PC-9 (cell line): ENCODE measurements at regions not wholly inside any gene's neighbourhood (a gene's known extent, or its start where the extent isn't known, plus 50 kb on each side); places are given as distances from the start of the nearest gene placed in this dataset.

Experiments used
- BruUV-seq: library from RNA; stranded (reverse); fragments of 400-500 nt; replicated peaks from 2 replicates; lab custom pipeline; 2021; lab: Mats Ljungman, UMichigan
- CTCF ChIA-PET: fragments of 300-600 bp; sonication (Branson Sonifier 250); formaldehyde crosslinking; loops from one replicate; lab custom pipeline; 2022; ENCODE audit warnings: antibody characterized with exemption; lab: Charles Lee
- POLR2A ChIA-PET: fragments of 300-600 bp; sonication (Branson Sonifier 250); formaldehyde crosslinking; loops from one replicate; lab custom pipeline; 2022; ENCODE audit warnings: antibody characterized with exemption; ENCODE audit not compliant: unreplicated experiment; lab: Charles Lee
- DNase-seq, 2 experiments: peaks; one replicate each; pipeline versions ENCODE4 v3.0.0 to v3.0.0-alpha.2; 2015 to 2022; ENCODE audit warnings: mixed read lengths in 1 of 2
- H2AFZ ChIP-seq: fragments of 200-600 bp; sonication (generic); 2 replicates; pipeline ENCODE4 v1.8.1; 2017; ENCODE audit warnings: antibody characterized with exemption
- H3F3A ChIP-seq: fragments of 200-600 bp; sonication (generic); 2 replicates; pipeline ENCODE4 v1.8.1; 2017; ENCODE audit warnings: antibody characterized with exemption, mild to moderate bottlenecking, low read depth; ENCODE audit not compliant: insufficient read depth
- H3K27ac ChIP-seq: fragments of 200-600 bp; sonication (generic); 2 replicates; pipeline ENCODE4 v1.6.1; 2016; ENCODE audit warnings: mixed run types
- H3K27me3 ChIP-seq: fragments of 200-600 bp; sonication (generic); 2 replicates; pipeline ENCODE4 v1.6.1; 2016; ENCODE audit warnings: low read depth, mixed run types; ENCODE audit not compliant: insufficient read depth
- H3K36me3 ChIP-seq: fragments of 200-600 bp; sonication (generic); 2 replicates; pipeline ENCODE4 v1.6.1; 2016; ENCODE audit warnings: low read depth, mixed run types
- H3K4me1 ChIP-seq: fragments of 200-600 bp; sonication (generic); replicated peaks from 2 replicates; pipeline ENCODE4 v1.6.1; 2016; ENCODE audit warnings: mixed run types; ENCODE audit not compliant: insufficient read depth
- H3K4me2 ChIP-seq: fragments of 200-600 bp; sonication (generic); 2 replicates; pipeline ENCODE4 v1.6.1; 2017; ENCODE audit warnings: mixed run types
- H3K4me3 ChIP-seq: fragments of 200-600 bp; sonication (generic); 2 replicates; pipeline ENCODE4 v1.6.1; 2016; ENCODE audit warnings: mixed run types
- H3K79me2 ChIP-seq: fragments of 200-600 bp; sonication (generic); 2 replicates; pipeline ENCODE4 v1.6.1; 2017; ENCODE audit warnings: low read depth, mixed run types
- H3K9me2 ChIP-seq: fragments of 200-600 bp; sonication (generic); 2 replicates; pipeline ENCODE4 v1.8.1; 2017; ENCODE audit warnings: mild to moderate bottlenecking; ENCODE audit not compliant: insufficient read depth
- H3K9me3 ChIP-seq: fragments of 200-600 bp; sonication (generic); 2 replicates; pipeline ENCODE4 v1.8.1; 2016; ENCODE audit warnings: low read depth; ENCODE audit not compliant: insufficient read depth
- H4K20me1 ChIP-seq: fragments of 200-600 bp; sonication (generic); 2 replicates; pipeline ENCODE4 v1.8.1; 2017; ENCODE audit not compliant: insufficient read depth
- CTCF ChIP-seq: fragments of 200-600 bp; sonication (generic); conservative IDR thresholded peaks from 2 replicates; pipeline ENCODE4 v1.6.1; 2017; ENCODE audit warnings: mixed run types, antibody characterized with exemption, mild to moderate bottlenecking, moderate library complexity
- EZH2 ChIP-seq: fragments of 200-600 bp; sonication (generic); IDR thresholded peaks from 2 replicates; pipeline ENCODE4 v1.8.0; 2017; ENCODE audit warnings: antibody characterized with exemption, low read depth
- intact Hi-C: fragments of 100-400 bp; cut with micrococcal nuclease; formaldehyde crosslinking; loops from one replicate; pipeline ENCODE4 v1.10.0; 2022; ENCODE audit not compliant: unreplicated experiment

GRCh38 chr3:167928381-167928780 lies 167.3 kb downstream of the GOLIM4 start:
- BruUV-seq, result no TSS peak
- CTCF ChIA-PET, result no interaction called here
- Histone ChIP-seq H2AFZ (no peak overlapping the region), H3K36me3 (no peaks in the 10 kb centered on the region), H3K4me3 (no peak overlapping the region), H3K9me3 (no peaks in the 10 kb centered on the region), H3F3A (no peaks in the 10 kb centered on the region), H3K27me3 (no peaks in the 10 kb centered on the region), H3K27ac (no peak overlapping the region), H3K79me2 (no peaks in the 10 kb centered on the region), H3K9me2 (no peaks in the 10 kb centered on the region), H4K20me1 (no peaks in the 10 kb centered on the region), H3K4me2 (no peak overlapping the region), H3K4me1 (no peaks in the 10 kb centered on the region)
- intact Hi-C loops, result loop anchor here (1.0 to 10.0 kb wide), 2 partner anchors 112 to 236 kb away; no protein-coding TSS in a partner anchor
- TF ChIP-seq CTCF, result no peak
- TF ChIP-seq EZH2, result no peak
- no peak for DNase-seq
- POLR2A ChIA-PET, result no interaction called here

GRCh38 chr3:167920747-167921146 lies 175.0 kb downstream of the GOLIM4 start:
- no peaks in the 10 kb centered on the region for H3K27me3 ChIP-seq
- H3K4me1 ChIP-seq, result no peaks in the 10 kb centered on the region
- CTCF ChIA-PET, result no interaction called here
- H2AFZ ChIP-seq, result no peak overlapping the region
- no peak overlapping the region for H3K4me3 ChIP-seq
- POLR2A ChIA-PET, result no interaction called here
- BruUV-seq, result no TSS peak
- peaks cover 7% of the 10 kb centered on the region; the same call in 1 of the 2 replicates for H4K20me1 ChIP-seq
- TF ChIP-seq CTCF, result no peak
- no peak overlapping the region for H3K4me2 ChIP-seq
- intact Hi-C loops, result loop anchor here (10.0 kb wide), 1 partner anchor 244 kb away; no protein-coding TSS in a partner anchor
- no peak for DNase-seq
- no peak overlapping the region for H3K27ac ChIP-seq
- H3K36me3 ChIP-seq, result no peaks in the 10 kb centered on the region
- no peaks in the 10 kb centered on the region for H3K9me3 ChIP-seq
- no peaks in the 10 kb centered on the region for H3F3A ChIP-seq
- no peaks in the 10 kb centered on the region for H3K9me2 ChIP-seq
- H3K79me2 ChIP-seq, result no peaks in the 10 kb centered on the region

- no peaks in the 10 kb centered on the region for H3K36me3 ChIP-seq
- no peak for DNase-seq
- H3K4me1 ChIP-seq, result no peaks in the 10 kb centered on the region
- H3K27me3 ChIP-seq, result no peaks in the 10 kb centered on the region
- H3F3A ChIP-seq, result no peaks in the 10 kb centered on the region
- no peak overlapping the region for H3K4me3 ChIP-seq
- intact Hi-C loops, result no loop called here
- peaks cover 7% of the 10 kb centered on the region; the same call in 1 of the 2 replicates for H4K20me1 ChIP-seq
- TF ChIP-seq EZH2 (no peak), CTCF (no peak)
- CTCF ChIA-PET, result no interaction called here
- no peak overlapping the region for H3K4me2 ChIP-seq
- BruUV-seq, result no TSS peak
- H3K9me3 ChIP-seq, result no peaks in the 10 kb centered on the region
- POLR2A ChIA-PET, result interaction anchor here (0.6 kb wide), 1 partner anchor 1645 kb away, joined by 3 read pairs; no protein-coding TSS in a partner anchor
- no peak overlapping the region for H2AFZ ChIP-seq
- no peaks in the 10 kb centered on the region for H3K79me2 ChIP-seq
- H3K9me2 ChIP-seq, result no peaks in the 10 kb centered on the region
- no peak overlapping the region for H3K27ac ChIP-seq
Measured at GRCh38 chr3:167919590-167919989, 176.1 kb downstream of the GOLIM4 start.
